ENCODE measurements at regions not wholly inside any gene's neighbourhood (a gene's known extent, or its start where the extent isn't known, plus 50 kb on each side); places are given as distances from the start of the nearest gene placed in this dataset.

GRCh38 chr4:187663076-187663475, 332.5 kb upstream of the ZFP42 start:
- H2AFZ ChIP-seq (ENCODE audit: insufficient read depth, low read depth, low read length, poor library complexity, severe bottlenecking): no peak overlapping the region
- no peak overlapping the region for H3K27ac Mint-ChIP-seq
- intact Hi-C loops (cut with micrococcal nuclease): no loop called here
- no peak overlapping the region for H3K9ac ChIP-seq (ENCODE audit: insufficient read depth, low read length, poor library complexity, severe bottlenecking)
- H3K4me3 ChIP-seq (replicated peaks in 1 of 3; ENCODE audit: low read depth in 2 of 3, low read length in 3 of 3): no peak overlapping the region
- H3K4me3 Mint-ChIP-seq: no peak overlapping the region
- H3K36me3 ChIP-seq (replicated peaks in 1 of 2; ENCODE audit: control insufficient read depth in 1 of 2, insufficient read depth in 2 of 2, low read length in 2 of 2): no peaks in the 10 kb centered on the region
- H3K79me2 ChIP-seq (ENCODE audit: insufficient read depth, low read length): no peaks in the 10 kb centered on the region
- no peak overlapping the region for H3K4me2 ChIP-seq (replicated peaks; ENCODE audit: extremely low read depth, low read length, poor library complexity, severe bottlenecking)
- WGBS (ENCODE audit: insufficient coverage): 93% methylated on average over 3 of the region's 4 CpGs
- no peaks in the 10 kb centered on the region for H3K4me1 ChIP-seq (ENCODE audit: control insufficient read depth in 1 of 2, insufficient read depth in 2 of 2, low read length in 2 of 2)
- no peaks in the 10 kb centered on the region for H3K36me3 Mint-ChIP-seq
- no peaks in the 10 kb centered on the region for H3K9me3 ChIP-seq (replicated peaks in 1 of 2; ENCODE audit: control insufficient read depth in 1 of 2, insufficient read depth in 1 of 2, low read length in 2 of 2)
- TF ChIP-seq CTCF (IDR thresholded peaks at IDR 0.05): no peak
- no peaks in the 10 kb centered on the region for H3K27me3 Mint-ChIP-seq (ENCODE audit: low read depth in 3 of 3)
- peaks cover 0 to 8% (median 2%) of the 10 kb centered on the region in 7 donors for H3K9me3 Mint-ChIP-seq
- no peak for DNase-seq
- no peaks in the 10 kb centered on the region for H4K20me1 ChIP-seq (ENCODE audit: insufficient read depth, low read length)
- H3K27ac ChIP-seq (ENCODE audit: low read depth in 1 of 2, low read length in 2 of 2): no peak overlapping the region
- no peaks in the 10 kb centered on the region for H3K4me1 Mint-ChIP-seq
- no peaks in the 10 kb centered on the region for H3K27me3 ChIP-seq (ENCODE audit: control insufficient read depth in 2 of 2, insufficient read depth in 2 of 2, low read length in 2 of 2)

GRCh38 chr4:187664011-187664410, 331.6 kb upstream of the ZFP42 start:
- Histone ChIP-seq H3K4me1 (ENCODE audit: control insufficient read depth in 1 of 2, insufficient read depth in 2 of 2, low read length in 2 of 2) (no peaks in the 10 kb centered on the region), H3K4me2 (replicated peaks; ENCODE audit: extremely low read depth, low read length, poor library complexity, severe bottlenecking) (no peak overlapping the region), H2AFZ (ENCODE audit: insufficient read depth, low read depth, low read length, poor library complexity, severe bottlenecking) (no peak overlapping the region), H3K79me2 (ENCODE audit: insufficient read depth, low read length) (no peaks in the 10 kb centered on the region), H3K9ac (ENCODE audit: insufficient read depth, low read length, poor library complexity, severe bottlenecking) (no peak overlapping the region), H4K20me1 (ENCODE audit: insufficient read depth, low read length) (no peaks in the 10 kb centered on the region), H3K36me3 (replicated peaks in 1 of 2; ENCODE audit: control insufficient read depth in 1 of 2, insufficient read depth in 2 of 2, low read length in 2 of 2) (no peaks in the 10 kb centered on the region), H3K27me3 (ENCODE audit: control insufficient read depth in 2 of 2, insufficient read depth in 2 of 2, low read length in 2 of 2) (no peaks in the 10 kb centered on the region), H3K9me3 (replicated peaks in 1 of 2; ENCODE audit: control insufficient read depth in 1 of 2, insufficient read depth in 1 of 2, low read length in 2 of 2) (no peaks in the 10 kb centered on the region), H3K27ac (ENCODE audit: low read depth in 1 of 2, low read length in 2 of 2) (no peak overlapping the region), H3K4me3 (replicated peaks in 1 of 3; ENCODE audit: low read depth in 2 of 3, low read length in 3 of 3) (no peak overlapping the region)
- Mint-ChIP-seq H3K27me3 (ENCODE audit: low read depth in 3 of 3) (no peaks in the 10 kb centered on the region), H3K4me1 (no peaks in the 10 kb centered on the region), H3K27ac (no peak overlapping the region), H3K9me3 (peaks cover 0 to 8% (median 2%) of the 10 kb centered on the region in 7 donors), H3K4me3 (no peak overlapping the region), H3K36me3 (no peaks in the 10 kb centered on the region)
- no CpG with 5 or more reads among the region's 5 CpGs for WGBS (ENCODE audit: insufficient coverage)
- no peak for DNase-seq
- TF ChIP-seq CTCF (IDR thresholded peaks at IDR 0.05): no peak
- intact Hi-C loops (cut with micrococcal nuclease): no loop called here
